Large intestine (tissue), 3 donors: ENCODE measurements at regions not wholly inside any gene's neighbourhood (a gene's known extent, or its start where the extent isn't known, plus 50 kb on each side); places are given as distances from the start of the nearest gene placed in this dataset.
A peak's percentile ranks its signal among the peaks of the same experiment; 100 is the strongest.
"Not testable (repeated sequence)": the region's sequence is repeated elsewhere in the genome, so short reads cannot be mapped to it uniquely, and the experiment has no call there.

Source experiments
- DNase-seq, 2 donors: peaks; one replicate each; pipeline versions ENCODE4 v3.0.0 to v3.0.0-alpha.2; 2013
- H3K27ac ChIP-seq: one replicate; pipeline ENCODE4 v1.5.1; 2013; ENCODE audit warnings: low read length
- H3K27me3 ChIP-seq: 2 replicates; pipeline ENCODE4 v1.6.1; 2013; ENCODE audit warnings: low read length; ENCODE audit not compliant: control insufficient read depth, insufficient read depth
- H3K36me3 ChIP-seq: 2 replicates; pipeline ENCODE4 v1.6.1; 2013; ENCODE audit warnings: low read length; ENCODE audit not compliant: control insufficient read depth, insufficient read depth
- H3K4me1 ChIP-seq: one replicate; pipeline ENCODE4 v1.6.1; 2013; ENCODE audit warnings: low read length; ENCODE audit not compliant: control insufficient read depth, insufficient read depth
- H3K4me3 ChIP-seq: one replicate; pipeline ENCODE4 v1.5.1; 2013; ENCODE audit warnings: low read length
- H3K9me3 ChIP-seq: one replicate; pipeline ENCODE4 v1.6.1; 2013; ENCODE audit warnings: mild to moderate bottlenecking, low read depth, low read length, moderate library complexity; ENCODE audit not compliant: control insufficient read depth
- WGBS: methylation state at CpG from one replicate; pipeline ENCODE4 v1.1.5; 2013; ENCODE audit warnings: low lambda C conversion rate; ENCODE audit not compliant: insufficient coverage; 5-methylcytosine and 5-hydroxymethylcytosine counted together

- Histone ChIP-seq H3K36me3 (no peaks in the 10 kb centered on the region), H3K9me3 (no peaks in the 10 kb centered on the region), H3K4me1 (peaks cover 12% of the 10 kb centered on the region), H3K27ac (peak overlapping the region; percentile 32), H3K27me3 (no peaks in the 10 kb centered on the region), H3K4me3 (peak overlapping the region; percentile 50)
- peak; percentile 83 to 94 for DNase-seq
- WGBS: no CpG with 5 or more reads among the region's 45 CpGs
Measured at GRCh38 chr15:77944002-77944867, 133.3 kb downstream of the TBC1D2B start.

DNA sequence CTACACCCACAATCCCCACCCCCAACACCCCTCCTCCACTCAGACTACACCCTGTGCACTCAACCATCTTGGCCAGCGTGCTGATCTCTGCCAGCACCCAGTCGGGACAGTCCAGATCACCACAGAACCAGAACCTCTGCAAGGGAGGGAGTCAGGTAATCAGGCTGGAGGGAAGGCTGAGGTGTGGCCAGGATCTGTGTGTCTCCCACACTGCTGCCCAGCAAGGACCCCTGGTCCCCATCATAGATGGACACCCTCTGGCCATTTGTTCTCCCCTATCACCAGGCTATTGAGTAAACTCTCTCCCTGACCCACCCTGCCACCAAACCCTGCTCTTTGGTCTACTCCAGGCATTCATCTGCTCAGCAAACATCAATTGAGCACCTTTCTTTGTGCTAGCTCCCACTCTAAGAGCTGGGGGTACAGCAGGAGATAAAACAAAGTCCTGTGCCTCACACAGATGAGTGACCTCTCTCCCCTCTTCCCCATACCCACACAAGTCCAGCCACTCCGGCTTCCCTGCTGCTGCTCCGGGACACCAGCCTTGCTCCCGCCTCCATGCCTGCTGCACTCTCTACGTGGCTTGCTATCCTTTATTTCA, 134.8 kb downstream of the TBC1D2B start:
- DNase-seq: no peak
- Histone ChIP-seq H3K9me3 (no peaks in the 10 kb centered on the region), H3K27ac (no peak overlapping the region), H3K36me3 (no peaks in the 10 kb centered on the region), H3K4me3 (no peak overlapping the region), H3K4me1 (peaks cover 12% of the 10 kb centered on the region), H3K27me3 (no peaks in the 10 kb centered on the region)
- no CpG with 5 or more reads among the region's 6 CpGs for WGBS

DNA sequence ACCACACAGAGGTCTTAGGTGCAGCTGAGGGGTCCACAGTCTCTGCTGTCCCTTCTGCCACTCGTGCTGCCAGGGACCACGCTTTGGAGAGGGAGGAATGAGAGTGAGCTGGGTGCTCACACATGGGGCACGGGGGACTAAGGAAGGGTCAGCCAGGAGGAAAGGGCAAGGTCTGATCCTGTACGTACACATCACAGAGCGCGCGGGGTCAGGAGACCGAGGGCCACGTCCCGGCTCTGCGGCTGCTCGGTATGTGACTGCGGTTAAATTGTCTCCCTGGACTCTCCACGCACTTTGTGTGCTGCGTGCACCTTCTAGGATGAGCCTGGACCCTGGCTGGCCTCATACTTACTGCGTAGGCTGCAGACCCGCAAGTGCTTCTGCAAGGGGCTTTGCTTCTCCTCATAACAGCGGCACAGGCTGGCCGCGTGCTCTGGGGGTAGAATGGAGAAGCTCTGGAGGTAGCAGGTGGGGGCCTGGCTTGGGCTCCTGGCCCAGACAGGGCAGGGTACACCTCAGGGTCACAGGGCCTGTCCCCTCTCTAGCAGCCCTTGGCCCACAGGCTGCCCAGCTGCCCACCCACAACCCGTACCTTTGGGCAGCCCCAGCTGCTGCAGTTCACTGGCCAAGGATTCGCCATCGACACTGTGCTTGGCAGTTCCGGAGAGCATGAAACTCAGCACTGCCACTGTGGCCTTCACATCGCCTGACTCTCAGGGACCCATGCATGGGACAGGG, 136.3 kb downstream of the TBC1D2B start:
- H3K36me3 ChIP-seq, H3K9me3 ChIP-seq, H3K27me3 ChIP-seq, H3K4me3 ChIP-seq, DNase-seq, H3K27ac ChIP-seq: not testable (repeated sequence)
- no CpG with 5 or more reads among the region's 25 CpGs for whole genome bisulfite sequencing
- peaks cover 12% of the 10 kb centered on the region for H3K4me1 ChIP-seq

DNA sequence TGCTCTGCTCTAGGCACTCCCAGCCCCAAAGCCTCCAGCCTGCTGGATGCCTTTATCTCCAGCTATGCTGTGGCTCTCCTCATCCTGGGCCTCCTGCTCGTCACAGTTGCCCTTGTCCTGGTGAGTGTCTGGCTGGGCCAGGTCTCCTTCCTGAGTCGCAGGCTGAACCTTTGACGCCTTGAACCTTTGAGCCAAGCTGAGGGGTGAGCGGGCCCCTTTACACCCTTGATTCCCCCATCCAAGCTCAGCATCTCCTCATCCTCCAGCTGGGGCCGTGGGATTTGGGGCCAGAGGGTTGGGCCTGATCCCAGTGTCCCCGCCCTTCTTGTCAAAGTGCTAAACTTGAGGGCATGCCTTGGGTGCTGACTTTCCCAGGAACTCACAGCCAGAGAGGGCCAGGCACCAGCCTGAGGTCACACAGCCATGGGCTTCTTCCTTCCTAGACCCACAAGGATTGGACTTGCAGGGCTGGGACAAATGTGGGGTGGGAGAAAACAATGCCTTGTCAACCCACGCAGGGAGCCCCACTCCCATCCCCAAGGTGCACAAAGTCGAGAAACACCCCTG, 137.0 kb downstream of the TBC1D2B start:
- Histone ChIP-seq H3K4me3 (no peak overlapping the region), H3K4me1 (peaks cover 12% of the 10 kb centered on the region), H3K27ac (no peak overlapping the region), H3K36me3 (no peaks in the 10 kb centered on the region), H3K27me3 (no peaks in the 10 kb centered on the region), H3K9me3 (no peaks in the 10 kb centered on the region)
- DNase-seq: peak; percentile 21 to 78
- no CpG with 5 or more reads among the region's 8 CpGs for WGBS

DNA sequence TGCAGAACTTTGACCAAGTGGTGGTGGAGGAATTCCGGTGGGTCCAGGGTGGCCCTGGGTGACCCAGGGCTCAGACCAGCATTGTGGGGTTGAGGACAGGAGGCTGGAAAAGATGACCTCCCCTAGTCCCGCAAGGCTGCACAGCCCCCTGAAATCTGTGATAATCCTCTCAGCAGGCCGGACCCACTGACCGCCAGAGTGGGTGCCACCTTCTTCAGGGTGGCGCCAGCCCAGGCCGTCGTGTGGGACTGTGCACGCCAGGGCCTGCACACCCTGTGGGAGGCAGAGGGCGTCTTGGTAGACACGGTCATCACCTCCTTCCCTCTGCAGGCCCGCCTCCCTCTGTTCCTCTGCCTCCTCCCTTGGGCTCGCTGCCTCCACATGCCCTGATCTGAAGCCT, 137.7 kb downstream of the TBC1D2B start:
- Histone ChIP-seq H3K27me3 (no peaks in the 10 kb centered on the region), H3K9me3 (no peaks in the 10 kb centered on the region), H3K27ac (no peak overlapping the region), H3K4me1 (peaks cover 12% of the 10 kb centered on the region), H3K4me3 (no peak overlapping the region), H3K36me3 (no peaks in the 10 kb centered on the region)
- DNase-seq: no peak
- no CpG with 5 or more reads among the region's 12 CpGs for WGBS

DNA sequence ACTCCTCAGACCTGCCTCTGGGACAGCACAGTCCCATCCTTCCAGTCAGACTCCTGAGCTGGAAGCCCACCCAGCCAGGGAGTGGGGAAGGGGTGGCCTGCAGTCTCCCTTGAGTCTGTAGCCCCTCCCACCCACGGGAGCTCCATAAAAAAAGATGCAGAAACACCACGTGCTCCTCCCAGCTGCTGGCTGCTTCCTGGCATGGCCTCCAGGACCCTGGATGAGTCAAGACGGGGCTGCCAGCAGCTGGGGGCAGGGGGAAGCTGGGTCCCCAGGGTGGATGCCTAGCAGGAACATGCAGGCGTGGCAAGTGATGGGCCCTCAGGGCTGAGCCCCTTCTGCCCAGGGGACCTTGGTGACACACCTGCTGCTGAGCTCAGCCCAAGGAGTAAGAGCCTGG, 138.5 kb downstream of the TBC1D2B start:
- H3K4me3 ChIP-seq, H3K27ac ChIP-seq, H3K36me3 ChIP-seq, H3K27me3 ChIP-seq, H3K9me3 ChIP-seq: not testable (repeated sequence)
- peaks cover 11% of the 10 kb centered on the region for H3K4me1 ChIP-seq
- peak in 1 of 2 donors; percentile 47 for DNase-seq
- WGBS: no CpG with 5 or more reads among the region's 4 CpGs

DNA sequence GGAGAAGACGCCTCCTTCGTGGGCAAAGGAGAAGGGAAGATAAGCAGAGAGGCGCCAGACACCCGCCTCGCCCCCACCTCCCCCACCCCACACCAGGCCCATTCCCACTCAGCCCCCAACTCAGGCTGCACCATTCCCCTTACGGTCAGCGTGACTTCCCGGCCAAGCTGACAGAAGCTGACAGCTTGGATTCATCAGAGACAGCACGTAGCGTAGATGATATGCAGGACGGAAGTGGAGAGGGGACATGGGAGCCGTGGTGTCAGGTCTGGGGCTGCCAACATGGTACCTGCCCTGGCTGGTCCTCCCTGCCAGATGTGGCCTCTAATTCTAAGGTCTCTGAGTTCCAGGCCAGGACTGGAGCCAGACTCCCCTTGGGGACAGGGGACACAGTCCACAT, 139.0 kb downstream of the TBC1D2B start:
- not testable (repeated sequence) for H3K36me3 ChIP-seq, DNase-seq, H3K27me3 ChIP-seq, H3K4me1 ChIP-seq, H3K9me3 ChIP-seq, H3K4me3 ChIP-seq, H3K27ac ChIP-seq
- no CpG with 5 or more reads among the region's 12 CpGs for WGBS

DNA sequence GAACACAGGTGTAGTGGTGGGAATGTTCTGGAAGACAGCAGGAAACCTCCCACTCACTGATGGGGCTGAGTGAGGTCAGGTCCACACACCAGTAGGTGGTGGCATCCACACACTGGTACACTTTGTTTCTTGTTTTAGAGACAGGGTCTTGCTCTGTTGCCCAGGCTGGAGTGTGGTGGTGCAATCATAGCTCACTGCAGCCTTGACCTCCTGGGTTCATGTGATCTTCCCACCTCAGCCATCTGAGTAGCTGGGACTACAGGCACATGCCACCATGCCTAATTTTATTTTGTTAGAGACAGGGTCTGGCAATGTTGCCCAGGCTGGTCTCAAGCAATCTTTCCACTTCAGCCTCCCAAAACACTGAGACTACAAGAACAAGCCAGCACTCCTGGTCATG, 140.9 kb downstream of the TBC1D2B start:
- H3K9me3 ChIP-seq, H3K27me3 ChIP-seq, H3K4me3 ChIP-seq, H3K27ac ChIP-seq, H3K36me3 ChIP-seq, DNase-seq, H3K4me1 ChIP-seq: not testable (repeated sequence)

DNA sequence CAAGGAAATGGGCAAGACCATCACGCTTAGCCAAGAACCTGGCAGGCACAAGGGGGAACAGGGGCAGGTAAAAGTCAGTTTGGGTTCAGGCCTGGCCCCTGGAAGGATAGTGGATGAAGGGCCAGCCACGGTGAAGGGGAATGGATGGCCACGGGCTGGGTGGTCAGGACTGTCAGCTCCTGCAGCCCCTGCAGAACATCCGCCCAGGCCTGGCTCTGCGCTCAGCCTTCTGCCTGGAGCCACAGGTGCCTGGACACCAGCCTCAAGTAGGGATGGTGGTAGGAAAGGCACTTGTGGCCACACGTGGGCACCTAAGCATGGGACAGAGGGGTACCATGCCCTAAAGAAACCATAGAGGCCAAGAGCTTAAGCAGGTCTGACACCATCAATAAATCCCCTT, 143.0 kb downstream of the TBC1D2B start:
- not testable (repeated sequence) for H3K36me3 ChIP-seq, H3K27me3 ChIP-seq, DNase-seq, H3K4me3 ChIP-seq, H3K27ac ChIP-seq, H3K4me1 ChIP-seq, H3K9me3 ChIP-seq
- no CpG with 5 or more reads among the region's 6 CpGs for WGBS

- no CpG with 5 or more reads among the region's 4 CpGs for WGBS
- not testable (repeated sequence) for H3K27me3 ChIP-seq, H3K27ac ChIP-seq, H3K4me1 ChIP-seq, H3K36me3 ChIP-seq, H3K4me3 ChIP-seq, H3K9me3 ChIP-seq, DNase-seq
Measured at GRCh38 chr15:77930907-77931306, 146.6 kb downstream of the TBC1D2B start.
